Upper lobe of left lung (tissue), 4 donors: ENCODE measurements at regions not wholly inside any gene's neighbourhood (a gene's known extent, or its start where the extent isn't known, plus 50 kb on each side); places are given as distances from the start of the nearest gene placed in this dataset.

Experiments used
- CTCF ChIP-seq, 6 experiments: fragments of 450-650 bp in 4 of 6; fragments of 200-600 bp in 2 of 6; sonication (generic) in 2 of 6; IDR thresholded peaks; one replicate each; pipeline ENCODE4 v1.5.1; 2016 to 2019; ENCODE audit warnings: antibody characterized with exemption in 6 of 6
- POLR2A ChIP-seq, 4 donors: fragments of 450-650 bp; IDR thresholded peaks; one replicate each; pipeline ENCODE4 v1.5.1; 2016 to 2017; ENCODE audit warnings: antibody characterized with exemption in 4 of 4, mild to moderate bottlenecking in 2 of 4

GRCh38 chr2:221662689-221663391 is 90.7 kb upstream of the EPHA4 start:
- TF ChIP-seq CTCF (IDR thresholded peaks at IDR 0.05) (no peak), POLR2A (IDR thresholded peaks at IDR 0.05) (no peak)
